ENCODE measurements at regions not wholly inside any gene's neighbourhood (a gene's known extent, or its start where the extent isn't known, plus 50 kb on each side); places are given as distances from the start of the nearest gene placed in this dataset.
A peak's percentile ranks its signal among the peaks of the same experiment; 100 is the strongest.

- no peaks in the 10 kb centered on the region for H3K36me3 ChIP-seq (replicated peaks in 1 of 2; ENCODE audit: control insufficient read depth in 2 of 2, insufficient read depth in 2 of 2, low read length in 2 of 2)
- no peak overlapping the region for H4K91ac ChIP-seq (ENCODE audit: low read depth, low read length, poor library complexity)
- H4K8ac ChIP-seq (ENCODE audit: low read depth, low read length) = no peak overlapping the region
- DNase-seq (ENCODE audit: low spot score) = no peak
- peaks cover 0 to 2% of the 10 kb centered on the region in 2 donors for H3K9me3 ChIP-seq (replicated peaks in 1 of 2; ENCODE audit: control insufficient read depth in 2 of 2, insufficient read depth in 1 of 2, low read depth in 1 of 2, low read length in 2 of 2)
- H2AFZ ChIP-seq (ENCODE audit: low read length) = no peak overlapping the region
- no peak overlapping the region for H3K4me2 ChIP-seq (ENCODE audit: insufficient read depth, low read length, poor library complexity, severe bottlenecking)
- H2BK12ac ChIP-seq (ENCODE audit: low read length) = no peak overlapping the region
- no peak overlapping the region for H3K4ac ChIP-seq (ENCODE audit: low read length)
- no peak overlapping the region for H2BK5ac ChIP-seq (ENCODE audit: low read length)
- peaks cover 6% of the 10 kb centered on the region for H3K79me1 ChIP-seq (ENCODE audit: low read depth, low read length)
- H3K4me1 ChIP-seq (ENCODE audit: control insufficient read depth in 2 of 2, insufficient read depth in 1 of 2, low read depth in 1 of 2, low read length in 2 of 2) = peaks cover 0 to 21% of the 10 kb centered on the region in 2 donors
- H2BK15ac ChIP-seq (ENCODE audit: low read length) = no peak overlapping the region
- no peak overlapping the region for H3K27ac ChIP-seq (replicated peaks; ENCODE audit: low read length)
- H3K23ac ChIP-seq (ENCODE audit: low read depth, low read length, poor library complexity) = no peak overlapping the region
- no peak overlapping the region for H2AK5ac ChIP-seq (ENCODE audit: low read depth, low read length)
- no peak overlapping the region for H2BK120ac ChIP-seq (ENCODE audit: low read depth, low read length)
- H3K9ac ChIP-seq (ENCODE audit: low read depth, low read length, poor library complexity) = no peak overlapping the region
- H3K27me3 ChIP-seq (ENCODE audit: control insufficient read depth in 3 of 3, insufficient read depth in 3 of 3, low read depth in 1 of 3, low read length in 3 of 3) = no peaks in the 10 kb centered on the region
- H3K4me3 ChIP-seq (ENCODE audit: low read length in 2 of 2) = no peak overlapping the region
- H3K18ac ChIP-seq (ENCODE audit: low read length) = peak overlapping the region; percentile 42
- no peak overlapping the region for H3K14ac ChIP-seq (ENCODE audit: low read length)
- no CpG with 5 or more reads among the region's 6 CpGs for WGBS, 2 donors (ENCODE audit: extremely low coverage in 2 of 2, insufficient read length in 2 of 2, insufficient replicate concordance in 1 of 2)
These were observed 254.9 kb downstream of the AACS start for GRCh38 chr12:125320177-125320576.

GRCh38 chr12:125324861-125325490, 259.7 kb downstream of the AACS start:
- Histone ChIP-seq H3K27ac (replicated peaks; ENCODE audit: low read length) (no peak overlapping the region), H3K14ac (ENCODE audit: low read length) (no peak overlapping the region), H2BK120ac (ENCODE audit: low read depth, low read length) (no peak overlapping the region), H4K8ac (ENCODE audit: low read depth, low read length) (no peak overlapping the region), H3K4ac (ENCODE audit: low read length) (no peak overlapping the region), H4K91ac (ENCODE audit: low read depth, low read length, poor library complexity) (no peak overlapping the region), H3K4me1 (ENCODE audit: control insufficient read depth in 2 of 2, insufficient read depth in 1 of 2, low read depth in 1 of 2, low read length in 2 of 2) (peaks cover 7 to 31% of the 10 kb centered on the region in 2 donors), H3K4me3 (ENCODE audit: low read length in 2 of 2) (no peak overlapping the region), H3K79me1 (ENCODE audit: low read depth, low read length) (peaks cover 4% of the 10 kb centered on the region), H2BK5ac (ENCODE audit: low read length) (no peak overlapping the region), H3K23ac (ENCODE audit: low read depth, low read length, poor library complexity) (no peak overlapping the region), H2AK5ac (ENCODE audit: low read depth, low read length) (no peak overlapping the region), H2BK15ac (ENCODE audit: low read length) (no peak overlapping the region), H2BK12ac (ENCODE audit: low read length) (no peak overlapping the region), H3K36me3 (replicated peaks in 1 of 2; ENCODE audit: control insufficient read depth in 2 of 2, insufficient read depth in 2 of 2, low read length in 2 of 2) (no peaks in the 10 kb centered on the region), H3K27me3 (ENCODE audit: control insufficient read depth in 3 of 3, insufficient read depth in 3 of 3, low read depth in 1 of 3, low read length in 3 of 3) (no peaks in the 10 kb centered on the region), H3K18ac (ENCODE audit: low read length) (no peak overlapping the region), H3K9me3 (replicated peaks in 1 of 2; ENCODE audit: control insufficient read depth in 2 of 2, insufficient read depth in 1 of 2, low read depth in 1 of 2, low read length in 2 of 2) (peaks cover 7 to 10% of the 10 kb centered on the region in 2 donors), H3K9ac (ENCODE audit: low read depth, low read length, poor library complexity) (no peak overlapping the region), H2AFZ (ENCODE audit: low read length) (no peak overlapping the region), H3K4me2 (ENCODE audit: insufficient read depth, low read length, poor library complexity, severe bottlenecking) (no peak overlapping the region)
- no peak for DNase-seq (ENCODE audit: low spot score)
- WGBS, 2 donors (ENCODE audit: extremely low coverage in 2 of 2, insufficient read length in 2 of 2, insufficient replicate concordance in 1 of 2) = no CpG with 5 or more reads among the region's 9 CpGs

- Histone ChIP-seq H3K4me1 (ENCODE audit: control insufficient read depth in 2 of 2, insufficient read depth in 1 of 2, low read depth in 1 of 2, low read length in 2 of 2) (peaks cover 9 to 32% of the 10 kb centered on the region in 2 donors), H3K14ac (ENCODE audit: low read length) (no peak overlapping the region), H2BK15ac (ENCODE audit: low read length) (no peak overlapping the region), H3K4me3 (ENCODE audit: low read length in 2 of 2) (no peak overlapping the region), H3K4me2 (ENCODE audit: insufficient read depth, low read length, poor library complexity, severe bottlenecking) (no peak overlapping the region), H2BK120ac (ENCODE audit: low read depth, low read length) (no peak overlapping the region), H4K8ac (ENCODE audit: low read depth, low read length) (no peak overlapping the region), H3K9me3 (replicated peaks in 1 of 2; ENCODE audit: control insufficient read depth in 2 of 2, insufficient read depth in 1 of 2, low read depth in 1 of 2, low read length in 2 of 2) (peaks cover 8 to 10% of the 10 kb centered on the region in 2 donors), H2AFZ (ENCODE audit: low read length) (peak overlapping the region; percentile 46), H3K27me3 (ENCODE audit: control insufficient read depth in 3 of 3, insufficient read depth in 3 of 3, low read depth in 1 of 3, low read length in 3 of 3) (no peaks in the 10 kb centered on the region), H3K27ac (replicated peaks; ENCODE audit: low read length) (peak overlapping the region; percentile 98), H3K18ac (ENCODE audit: low read length) (peak overlapping the region; percentile 81), H3K79me1 (ENCODE audit: low read depth, low read length) (peaks cover 5% of the 10 kb centered on the region), H4K91ac (ENCODE audit: low read depth, low read length, poor library complexity) (no peak overlapping the region), H2BK5ac (ENCODE audit: low read length) (peak overlapping the region; percentile 55), H2BK12ac (ENCODE audit: low read length) (no peak overlapping the region), H3K9ac (ENCODE audit: low read depth, low read length, poor library complexity) (no peak overlapping the region), H3K36me3 (replicated peaks in 1 of 2; ENCODE audit: control insufficient read depth in 2 of 2, insufficient read depth in 2 of 2, low read length in 2 of 2) (no peaks in the 10 kb centered on the region), H3K23ac (ENCODE audit: low read depth, low read length, poor library complexity) (no peak overlapping the region), H3K4ac (ENCODE audit: low read length) (no peak overlapping the region), H2AK5ac (ENCODE audit: low read depth, low read length) (peak overlapping the region; percentile 48)
- DNase-seq (ENCODE audit: low spot score) = peak; percentile 89
- no CpG with 5 or more reads among the region's 16 CpGs for WGBS, 2 donors (ENCODE audit: extremely low coverage in 2 of 2, insufficient read length in 2 of 2, insufficient replicate concordance in 1 of 2)
These were observed 264.2 kb downstream of the AACS start for GRCh38 chr12:125329239-125330102.
